K562 (cell line): ENCODE measurements at regions not wholly inside any gene's neighbourhood (a gene's known extent, or its start where the extent isn't known, plus 50 kb on each side); places are given as distances from the start of the nearest gene placed in this dataset.
A peak's percentile ranks its signal among the peaks of the same experiment; 100 is the strongest.

ENCODE experiments used
- ATAC-seq: fragments of 200-7000 bp; cut with Tn5 transposase; 3 replicates; pipeline ENCODE4 v1.9.1; 2020; ENCODE audit warnings: moderate library complexity
- BruUV-seq: library from RNA; stranded (reverse); fragments of 400-500 nt; replicated peaks from 2 replicates; lab custom pipeline; 2021; lab: Mats Ljungman, UMichigan
- CTCF ChIA-PET: fragments of 300-600 bp; formaldehyde crosslinking; extraction: SDS; loops from one replicate; lab custom pipeline; 2021; ENCODE audit warnings: low intra/inter-chr PET ratio; lab: Yijun Ruan, JAX
- POLR2A ChIA-PET: fragments of 300-600, 350-650 bp; sonication (Branson Sonifier 250); formaldehyde crosslinking; extraction: SDS; loops from one replicate; lab custom pipeline; 2021; ENCODE audit warnings: antibody characterized with exemption, inconsistent platforms; lab: Yijun Ruan, JAX
- DNase-seq, 4 experiments: peaks; one replicate each; pipeline versions ENCODE4 v3.0.0 to v3.0.0-alpha.2; 2011 to 2018; ENCODE audit warnings: low spot score in 3 of 4, mixed read lengths in 3 of 4; ENCODE audit errors: extremely low read depth in 1 of 4
- FAIRE-seq: peaks from 2 replicates; lab custom pipeline; 2011; peaks lifted over from hg19 to GRCh38; lab: Jason Lieb, UNC
- H2AFZ ChIP-seq: 2 replicates; pipeline ENCODE4 v1.6.0; 2011; ENCODE audit warnings: low read depth, low read length, control low read depth, inconsistent platforms
- H3K27ac ChIP-seq: fragments of 200-600 bp; 3 replicates; pipeline ENCODE4 v1.8.0; 2011; ENCODE audit warnings: low read depth, mild to moderate bottlenecking, control low read depth, inconsistent platforms, low read length, moderate library complexity, mixed read lengths; ENCODE audit errors: extremely low read depth
- H3K27me3 ChIP-seq, 2 experiments: fragments of 300-600 bp in 1 of 2; 2 replicates in 1 of 2; 3 replicates in 1 of 2; pipeline versions ENCODE4 v1.6.0 to v1.8.0; 2011; ENCODE audit warnings: inconsistent platforms in 2 of 2, low read length in 2 of 2, mild to moderate bottlenecking in 1 of 2, mixed read lengths in 1 of 2, moderate library complexity in 1 of 2; ENCODE audit not compliant: control insufficient read depth in 2 of 2, insufficient read depth in 2 of 2
- H3K36me3 ChIP-seq: fragments of 300-600 bp; 3 replicates; pipeline ENCODE4 v1.8.0; 2011; ENCODE audit warnings: mild to moderate bottlenecking, low read length, inconsistent platforms; ENCODE audit not compliant: control insufficient read depth, insufficient read depth
- H3K4me1 ChIP-seq, 2 experiments: fragments of 200-600 bp in 1 of 2; replicated peaks in 1 of 2; 2 replicates in 1 of 2; 3 replicates in 1 of 2; pipeline versions ENCODE4 v1.5.1 to v1.8.0; 2011; ENCODE audit warnings: inconsistent platforms in 2 of 2, low read length in 2 of 2, mild to moderate bottlenecking in 1 of 2, mixed read lengths in 1 of 2, moderate library complexity in 1 of 2; ENCODE audit not compliant: control insufficient read depth in 2 of 2, insufficient read depth in 2 of 2
- H3K4me2 ChIP-seq: 2 replicates; pipeline ENCODE4 v1.6.1; 2011; ENCODE audit warnings: low read length, control low read depth, inconsistent platforms, mixed read lengths; ENCODE audit not compliant: insufficient read depth
- H3K4me3 ChIP-seq: fragments of 200-600 bp; sonication (generic), shearing (Covaris generic); 2 replicates; pipeline ENCODE4 v1.5.1; 2016; ENCODE audit warnings: control low read depth, inconsistent platforms
- H3K79me2 ChIP-seq: fragments of 200-600 bp; 3 replicates; pipeline ENCODE4 v1.8.0; 2011; ENCODE audit warnings: low read length, inconsistent platforms; ENCODE audit not compliant: control insufficient read depth, insufficient read depth
- H3K9ac ChIP-seq, 2 experiments: 2 replicates each; pipeline versions ENCODE4 v1.6.0 to v1.6.1; 2011; ENCODE audit warnings: low read depth in 2 of 2, low read length in 2 of 2, control low read depth in 1 of 2, inconsistent platforms in 1 of 2, mild to moderate bottlenecking in 1 of 2, mixed read lengths in 1 of 2; ENCODE audit not compliant: insufficient read depth in 1 of 2
- H3K9me1 ChIP-seq: one replicate; pipeline ENCODE4 v1.6.0; 2011; ENCODE audit warnings: inconsistent platforms, mild to moderate bottlenecking, low read length, moderate library complexity; ENCODE audit not compliant: control insufficient read depth, insufficient read depth
- H3K9me3 ChIP-seq: replicated peaks from 2 replicates; pipeline ENCODE4 v1.5.1; 2011; ENCODE audit warnings: low read depth, low read length, inconsistent platforms; ENCODE audit not compliant: control insufficient read depth, insufficient read depth
- H4K20me1 ChIP-seq: replicated peaks from 2 replicates; pipeline ENCODE4 v1.6.1; 2011; ENCODE audit warnings: low read length, inconsistent platforms, mixed read lengths; ENCODE audit not compliant: control insufficient read depth, insufficient read depth
- ELF1 ChIP-seq: fragments of 200-800 bp; sonication (Bioruptor generic); IDR thresholded peaks from 2 replicates; pipeline ENCODE4 v1.6.1; 2016; ENCODE audit warnings: missing genetic modification characterization, missing compliant biosample characterization
- RUNX1 ChIP-seq: sonication (generic); IDR thresholded peaks from 2 replicates; pipeline ENCODE4 v1.6.1; 2016; ENCODE audit warnings: antibody characterized with exemption, low read depth
- ZNF316 ChIP-seq: fragments of 450-650 bp; IDR thresholded peaks from 2 replicates; pipeline ENCODE4 v1.6.1; 2016
- WGBS: fragments of 100-300 bp; shearing (Covaris generic); methylation state at CpG from one replicate; pipeline ENCODE4 v1.1.6; 2016; ENCODE audit warnings: low coverage, mixed read lengths; ENCODE audit not compliant: insufficient coverage; ENCODE audit errors: missing lambda C conversion rate; 5-methylcytosine and 5-hydroxymethylcytosine counted together
- in situ Hi-C: fragments of 300-500 bp; cut with MboI; formaldehyde crosslinking; loops from 4 replicates; pipeline ENCODE4 v1.15.0; 2018; ENCODE audit warnings: inconsistent platforms, mixed read lengths
- intact Hi-C: fragments of 100-400 bp; cut with micrococcal nuclease; formaldehyde crosslinking; loops from 2 replicates; pipeline ENCODE4 v1.14.2; 2022
- TF ChIP-seq, protein P1 (sequence below), 2 experiments: IDR thresholded peaks in 1 of 2; conservative IDR thresholded peaks in 1 of 2; 2 replicates each; pipeline ENCODE4 v1.6.1; 2016; ENCODE audit warnings: low read depth in 2 of 2, mild to moderate bottlenecking in 1 of 2, missing compliant biosample characterization in 1 of 2, missing genetic modification characterization in 1 of 2, moderate library complexity in 1 of 2
- TF ChIP-seq, protein P2 (sequence below): fragments of 450-650 bp; IDR thresholded peaks from 2 replicates; pipeline ENCODE4 v1.6.1; 2016

DNA sequence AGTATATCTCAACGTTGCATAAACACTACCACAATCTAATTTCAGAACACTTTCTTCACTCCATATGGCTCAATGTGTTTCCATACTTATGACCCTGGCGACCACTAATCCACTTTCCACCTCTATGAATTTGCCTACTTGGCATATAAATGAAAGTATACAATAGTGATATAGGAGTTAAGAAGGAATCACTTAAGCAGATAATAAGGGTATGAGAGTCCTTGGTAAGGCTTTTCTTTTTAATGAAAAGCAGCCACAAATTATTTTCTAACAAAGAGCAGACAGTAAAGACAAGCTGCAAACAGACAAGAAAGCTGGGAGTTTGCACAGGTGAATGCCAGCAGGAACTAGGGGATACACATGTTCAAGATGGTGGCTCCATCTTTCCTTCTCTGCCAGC, 615.1 kb upstream of the NUDT12 start:
- TF ChIP-seq ZNF316 (peak; percentile 5; the same call in 1 of the 2 replicates), ELF1 (no peak)
- TF ChIP-seq, all 486 proteins: peak for 1

DNA sequence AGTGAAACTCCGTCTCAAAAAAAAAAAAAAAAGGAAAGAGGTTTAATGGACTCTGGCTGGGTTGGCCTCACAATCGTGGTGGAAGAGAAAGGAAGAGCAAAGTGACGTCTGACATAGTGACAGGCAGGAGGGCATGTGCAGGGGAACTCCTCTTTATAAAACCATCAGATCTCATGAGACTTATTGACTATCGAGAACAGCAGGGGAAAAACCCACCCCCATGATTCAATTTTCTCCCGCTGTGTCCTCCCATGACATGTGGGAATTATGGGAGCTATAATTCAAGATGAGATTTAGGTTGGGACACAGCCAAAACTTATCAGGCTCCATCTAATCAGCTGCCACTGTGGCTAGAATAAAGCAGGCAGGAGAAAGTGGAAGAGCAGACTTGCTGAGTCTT, 610.4 kb upstream of the NUDT12 start:
- CTCF ChIA-PET = no interaction called here
- Histone ChIP-seq H3K4me1 (no peaks in the 10 kb centered on the region), H3K9me3 (no peaks in the 10 kb centered on the region), H3K36me3 (no peaks in the 10 kb centered on the region), H2AFZ (no peak overlapping the region), H4K20me1 (no peaks in the 10 kb centered on the region), H3K4me2 (no peak overlapping the region), H3K4me3 (no peak overlapping the region), H3K27ac (no peak overlapping the region), H3K79me2 (no peaks in the 10 kb centered on the region), H3K9ac (no peak overlapping the region), H3K27me3 (no peaks in the 10 kb centered on the region), H3K9me1 (no peaks in the 10 kb centered on the region)
- intact Hi-C loops (no loop called here), in situ Hi-C loops (loop anchor here (10.0 kb wide), 2 partner anchors 338 to 578 kb away; no protein-coding TSS in a partner anchor)
- FAIRE-seq = no peak
- BruUV-seq = no TSS peak
- TF ChIP-seq, protein P1, sequence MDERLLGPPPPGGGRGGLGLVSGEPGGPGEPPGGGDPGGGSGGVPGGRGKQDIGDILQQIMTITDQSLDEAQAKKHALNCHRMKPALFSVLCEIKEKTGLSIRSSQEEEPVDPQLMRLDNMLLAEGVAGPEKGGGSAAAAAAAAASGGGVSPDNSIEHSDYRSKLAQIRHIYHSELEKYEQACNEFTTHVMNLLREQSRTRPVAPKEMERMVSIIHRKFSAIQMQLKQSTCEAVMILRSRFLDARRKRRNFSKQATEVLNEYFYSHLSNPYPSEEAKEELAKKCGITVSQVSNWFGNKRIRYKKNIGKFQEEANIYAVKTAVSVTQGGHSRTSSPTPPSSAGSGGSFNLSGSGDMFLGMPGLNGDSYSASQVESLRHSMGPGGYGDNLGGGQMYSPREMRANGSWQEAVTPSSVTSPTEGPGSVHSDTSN (CRISPR knock-in tag; IDR thresholded peaks at IDR 0.05; ENCODE audit: low read depth) = no peak
- TF ChIP-seq, protein P1 (tag; conservative IDR thresholded peaks at IDR 0.05; ENCODE audit: low read depth) = peak; percentile 59
- TF ChIP-seq, protein P2, sequence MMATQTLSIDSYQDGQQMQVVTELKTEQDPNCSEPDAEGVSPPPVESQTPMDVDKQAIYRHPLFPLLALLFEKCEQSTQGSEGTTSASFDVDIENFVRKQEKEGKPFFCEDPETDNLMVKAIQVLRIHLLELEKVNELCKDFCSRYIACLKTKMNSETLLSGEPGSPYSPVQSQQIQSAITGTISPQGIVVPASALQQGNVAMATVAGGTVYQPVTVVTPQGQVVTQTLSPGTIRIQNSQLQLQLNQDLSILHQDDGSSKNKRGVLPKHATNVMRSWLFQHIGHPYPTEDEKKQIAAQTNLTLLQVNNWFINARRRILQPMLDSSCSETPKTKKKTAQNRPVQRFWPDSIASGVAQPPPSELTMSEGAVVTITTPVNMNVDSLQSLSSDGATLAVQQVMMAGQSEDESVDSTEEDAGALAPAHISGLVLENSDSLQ = 0 out of 2 replicates have a peak, but pooled peaks have one; percentile 22
- TF ChIP-seq RUNX1 = no peak
- ATAC-seq = no peak
- 18% methylated on average over 3 of the region's 5 CpGs for WGBS
- DNase-seq = no peak
- POLR2A ChIA-PET = no interaction called here

More for the DNA sequence above, 615.1 kb upstream of the NUDT12 start:
- no peak overlapping the region for H3K4me2 ChIP-seq
- CTCF ChIA-PET = no interaction called here
- DNase-seq (no peak), FAIRE-seq (no peak), ATAC-seq (no peak)
- H3K36me3 ChIP-seq = no peaks in the 10 kb centered on the region
- intact Hi-C loops (loop anchor here (1.0 to 5.0 kb wide), 4 partner anchors 129 to 1945 kb away; no protein-coding TSS in a partner anchor), in situ Hi-C loops (loop anchor here (10.0 kb wide), 2 partner anchors 343 to 583 kb away; no protein-coding TSS in a partner anchor)
- POLR2A ChIA-PET = no interaction called here
- no peaks in the 10 kb centered on the region for H3K27me3 ChIP-seq
- no peaks in the 10 kb centered on the region for H4K20me1 ChIP-seq
- H3K4me3 ChIP-seq = no peak overlapping the region
- no peak overlapping the region for H3K9ac ChIP-seq
- H3K4me1 ChIP-seq = no peaks in the 10 kb centered on the region
- no TSS peak for BruUV-seq
- 37% methylated on average over 2 of the region's 2 CpGs for WGBS
- no peaks in the 10 kb centered on the region for H3K9me1 ChIP-seq
- H3K9me3 ChIP-seq = no peaks in the 10 kb centered on the region
- H2AFZ ChIP-seq = no peak overlapping the region
- no peak overlapping the region for H3K27ac ChIP-seq
- no peaks in the 10 kb centered on the region for H3K79me2 ChIP-seq
